GM23338 (cell line): ENCODE measurements at regions not wholly inside any gene's neighbourhood (a gene's known extent, or its start where the extent isn't known, plus 50 kb on each side); places are given as distances from the start of the nearest gene placed in this dataset.

ENCODE experiments used
- ATAC-seq: fragments of 200-7000 bp; cut with Tn5 transposase; 3 replicates; pipeline ENCODE4 v1.9.1; 2020
- DNase-seq: peaks from one replicate; pipeline ENCODE4 v3.0.0-alpha.2; 2015; ENCODE audit warnings: low spot score
- H2AFZ ChIP-seq: fragments of 200-600 bp; sonication (generic); 2 replicates; pipeline ENCODE4 v1.8.0; 2016; ENCODE audit warnings: antibody characterized with exemption, mild to moderate bottlenecking, moderate library complexity
- H3F3A ChIP-seq: fragments of 200-600 bp; sonication (generic); replicated peaks from 2 replicates; pipeline ENCODE4 v1.8.0; 2017; ENCODE audit warnings: antibody characterized with exemption, mixed run types, low read depth
- H3K27ac ChIP-seq: fragments of 200-600 bp; sonication (generic); 2 replicates; pipeline ENCODE4 v1.6.1; 2016; ENCODE audit warnings: low read depth
- H3K27me3 ChIP-seq: fragments of 200-600 bp; sonication (generic); 2 replicates; pipeline ENCODE4 v1.8.0; 2016; ENCODE audit warnings: mild to moderate bottlenecking, mixed run types, moderate library complexity; ENCODE audit not compliant: insufficient read depth
- H3K36me3 ChIP-seq: fragments of 200-600 bp; sonication (generic); 2 replicates; pipeline ENCODE4 v1.8.0; 2016; ENCODE audit warnings: mild to moderate bottlenecking; ENCODE audit not compliant: insufficient read depth
- H3K4me1 ChIP-seq: fragments of 200-600 bp; sonication (generic); 2 replicates; pipeline ENCODE4 v1.8.0; 2016; ENCODE audit warnings: mild to moderate bottlenecking, moderate library complexity; ENCODE audit not compliant: insufficient read depth
- H3K4me2 ChIP-seq: fragments of 200-600 bp; sonication (generic); 2 replicates; pipeline ENCODE4 v1.7.1; 2017; ENCODE audit warnings: mixed run types
- H3K4me3 ChIP-seq: fragments of 200-600 bp; sonication (generic); 2 replicates; pipeline ENCODE4 v1.6.1; 2016; ENCODE audit warnings: mixed run types
- H3K79me2 ChIP-seq: fragments of 200-600 bp; sonication (generic); replicated peaks from 2 replicates; pipeline ENCODE4 v1.8.0; 2017; ENCODE audit warnings: mild to moderate bottlenecking; ENCODE audit not compliant: insufficient read depth
- H3K9me2 ChIP-seq: fragments of 200-600 bp; sonication (generic); 2 replicates; pipeline ENCODE4 v1.8.0; 2017; ENCODE audit not compliant: insufficient read depth
- H4K20me1 ChIP-seq: fragments of 200-600 bp; sonication (generic); replicated peaks from 2 replicates; pipeline ENCODE4 v1.8.0; 2017; ENCODE audit warnings: mild to moderate bottlenecking; ENCODE audit not compliant: insufficient read depth
- H3K27ac Mint-ChIP-seq: 2 replicates; pipeline ENCODE4 v1.8.0; 2020; ENCODE audit warnings: inconsistent platforms, mild to moderate bottlenecking, moderate library complexity, mixed read lengths
- H3K27me3 Mint-ChIP-seq: 3 replicates; pipeline ENCODE4 v1.8.0; 2022; ENCODE audit warnings: low read depth, mild to moderate bottlenecking, moderate library complexity, mixed read lengths, inconsistent platforms; ENCODE audit not compliant: insufficient read depth, poor library complexity
- H3K36me3 Mint-ChIP-seq: 3 replicates; pipeline ENCODE4 v1.8.0; 2021; ENCODE audit warnings: low read depth, mild to moderate bottlenecking, inconsistent platforms, moderate library complexity, mixed read lengths
- H3K4me1 Mint-ChIP-seq: 3 replicates; pipeline ENCODE4 v1.8.0; 2020; ENCODE audit warnings: mild to moderate bottlenecking, inconsistent platforms, mixed read lengths
- H3K4me3 Mint-ChIP-seq: 3 replicates; pipeline ENCODE4 v1.8.0; 2021; ENCODE audit warnings: moderate library complexity, mild to moderate bottlenecking, inconsistent platforms, mixed read lengths
- H3K9me3 Mint-ChIP-seq: 3 replicates; pipeline ENCODE4 v1.8.0; 2020; ENCODE audit warnings: moderate library complexity, mild to moderate bottlenecking, inconsistent platforms, mixed read lengths
- CTCF ChIP-seq, 2 experiments: fragments of 200-600 bp in 1 of 2; sonication (generic) in 1 of 2; conservative IDR thresholded peaks; 2 replicates each; pipeline versions ENCODE4 v1.5.1 to v1.6.1; 2016 to 2017; ENCODE audit warnings: antibody characterized with exemption in 2 of 2, low read depth in 2 of 2, mild to moderate bottlenecking in 2 of 2, moderate library complexity in 1 of 2
- ETS1 ChIP-seq: IDR thresholded peaks from 2 replicates; pipeline ENCODE4 v1.6.1; 2016; ENCODE audit warnings: antibody characterized with exemption
- EZH2phosphoT487 ChIP-seq: fragments of 200-600 bp; sonication (generic); IDR thresholded peaks from one replicate; pipeline ENCODE4 v1.8.1; 2018; ENCODE audit warnings: antibody characterized with exemption; ENCODE audit not compliant: unreplicated experiment
- NANOG ChIP-seq: IDR thresholded peaks from 2 replicates; pipeline ENCODE4 v1.6.1; 2016; ENCODE audit warnings: antibody characterized with exemption, borderline replicate concordance
- POLR2AphosphoS5 ChIP-seq: IDR thresholded peaks from 2 replicates; pipeline ENCODE4 v1.6.1; 2016; ENCODE audit warnings: antibody characterized with exemption, low read depth
- STAT1 ChIP-seq: IDR thresholded peaks from one replicate; pipeline ENCODE4 v1.6.1; 2016; ENCODE audit warnings: antibody characterized with exemption; ENCODE audit not compliant: unreplicated experiment
- ZNF331 ChIP-seq: fragments of 250-450 bp; sonication (Bioruptor Pico); IDR thresholded peaks from 2 replicates; pipeline ENCODE4 v1.5.0; 2020; ENCODE audit warnings: low read depth, mild to moderate bottlenecking, moderate library complexity
- ZNF462 ChIP-seq: fragments of 250-450 bp; sonication (Bioruptor Pico); IDR thresholded peaks from 2 replicates; pipeline ENCODE4 v1.5.0; 2020; ENCODE audit warnings: mild to moderate bottlenecking, moderate library complexity

- TF ChIP-seq ETS1 = no peak
- TF ChIP-seq NANOG = no peak
- TF ChIP-seq ZNF462 (CRISPR knock-in tag) = no peak
- no peak for TF ChIP-seq POLR2AphosphoS5
- no peak for TF ChIP-seq STAT1
- TF ChIP-seq EZH2phosphoT487 = no peak
Measured at GRCh38 chr5:147986134-147986757, 77.5 kb upstream of the SPINK5 start (continued).

- H3K9me3 Mint-ChIP-seq = no peaks in the 10 kb centered on the region
- no peaks in the 10 kb centered on the region for H3K79me2 ChIP-seq
- H3K4me3 ChIP-seq = no peak overlapping the region
- ATAC-seq (no peak), DNase-seq (no peak)
- H4K20me1 ChIP-seq = no peaks in the 10 kb centered on the region
- H3K4me2 ChIP-seq = no peak overlapping the region
- H2AFZ ChIP-seq = no peak overlapping the region
- no peaks in the 10 kb centered on the region for H3K9me2 ChIP-seq
- H3K36me3 Mint-ChIP-seq = no peaks in the 10 kb centered on the region
- no peaks in the 10 kb centered on the region for H3K27me3 ChIP-seq
- H3K27ac Mint-ChIP-seq = no peak overlapping the region
- no peaks in the 10 kb centered on the region for H3K36me3 ChIP-seq
- no peaks in the 10 kb centered on the region for H3F3A ChIP-seq
- no peak overlapping the region for H3K27ac ChIP-seq
- H3K4me3 Mint-ChIP-seq = no peak overlapping the region
- H3K27me3 Mint-ChIP-seq = no peaks in the 10 kb centered on the region
- H3K4me1 Mint-ChIP-seq = peaks cover 7% of the 10 kb centered on the region; the same call in 2 of the 3 replicates
- peaks cover 4% of the 10 kb centered on the region; the same call in 1 of the 2 replicates for H3K4me1 ChIP-seq
- no peak for TF ChIP-seq STAT1
- TF ChIP-seq ZNF331 (CRISPR knock-in tag) = no peak
- TF ChIP-seq CTCF (conservative IDR thresholded peaks at IDR 0.05; ENCODE audit: low read depth in 2 of 2) = no peak
- no peak for TF ChIP-seq EZH2phosphoT487
Measured at GRCh38 chr5:147985608-147986007, 78.2 kb upstream of the SPINK5 start.
